ENCODE measurements at regions not wholly inside any gene's neighbourhood (a gene's known extent, or its start where the extent isn't known, plus 50 kb on each side); places are given as distances from the start of the nearest gene placed in this dataset.
"Not testable (repeated sequence)": the region's sequence is repeated elsewhere in the genome, so short reads cannot be mapped to it uniquely, and the experiment has no call there.

DNA sequence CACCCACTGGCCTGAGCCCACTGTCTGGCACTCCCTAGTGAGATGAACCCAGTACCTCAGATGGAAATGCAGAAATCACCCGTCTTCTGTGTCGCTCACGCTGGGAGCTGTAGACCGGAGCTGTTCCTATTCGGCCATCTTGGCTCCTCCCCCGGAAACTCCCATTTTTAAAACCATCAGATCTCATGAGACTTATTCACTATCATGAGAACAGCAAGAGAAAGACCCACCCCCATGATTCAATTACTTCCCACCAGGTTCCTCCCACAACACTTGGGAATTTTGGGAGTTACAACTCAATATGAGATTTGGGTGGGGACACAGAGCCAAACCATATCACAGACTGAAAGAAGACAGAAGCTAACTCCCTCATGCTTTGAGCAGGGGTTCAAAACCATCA is 134.5 kb downstream of the SLC39A8 start:
- H2AFZ ChIP-seq; H3K27me3 ChIP-seq (replicated peaks; ENCODE audit: insufficient read depth); H3K36me3 ChIP-seq (ENCODE audit: low read depth); DNase-seq; H3F3A ChIP-seq (ENCODE audit: insufficient read depth); H3K9me3 ChIP-seq (ENCODE audit: low read depth); H3K79me2 ChIP-seq (ENCODE audit: insufficient read depth); H3K4me3 ChIP-seq; in situ Hi-C loops (cut with MboI); H3K4me2 ChIP-seq (ENCODE audit: unreplicated experiment); H3K4me1 ChIP-seq (ENCODE audit: insufficient read depth); H3K9ac ChIP-seq; H3K9me2 ChIP-seq (ENCODE audit: insufficient read depth); H3K27ac ChIP-seq; H4K20me1 ChIP-seq (ENCODE audit: insufficient read depth): not testable (repeated sequence)
- 73 to 77% methylated on average over 6 of the region's 6 CpGs for WGBS, 2 experiments (ENCODE audit: low coverage in 1 of 2, low lambda C conversion rate in 2 of 2, missing lambda C conversion rate in 2 of 2)

DNA sequence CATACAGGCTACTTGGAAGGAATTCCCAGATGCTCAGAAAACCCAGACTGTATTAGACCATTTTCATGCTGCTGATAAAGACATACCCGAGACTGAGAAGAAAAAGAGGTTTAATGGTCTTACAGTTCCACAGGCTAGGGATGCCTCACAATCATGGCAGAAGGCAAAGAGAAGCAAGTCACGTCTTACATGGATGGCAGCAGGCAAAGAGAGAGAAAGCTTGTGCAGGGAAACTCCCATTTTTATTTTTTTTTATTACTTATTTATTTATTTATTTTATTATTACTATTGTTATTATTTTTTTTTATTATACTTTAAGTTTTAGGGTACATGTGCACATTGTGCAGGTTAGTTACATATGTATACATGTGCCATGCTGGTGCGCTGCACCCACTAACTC is 140.6 kb downstream of the SLC39A8 start:
- H3K27me3 ChIP-seq (replicated peaks; ENCODE audit: insufficient read depth); in situ Hi-C loops (cut with MboI); H4K20me1 ChIP-seq (ENCODE audit: insufficient read depth); H3F3A ChIP-seq (ENCODE audit: insufficient read depth); H3K4me1 ChIP-seq (ENCODE audit: insufficient read depth); H3K4me3 ChIP-seq; H3K9me3 ChIP-seq (ENCODE audit: low read depth); H3K4me2 ChIP-seq (ENCODE audit: unreplicated experiment); DNase-seq; H3K27ac ChIP-seq; H3K9ac ChIP-seq; H3K79me2 ChIP-seq (ENCODE audit: insufficient read depth); H3K9me2 ChIP-seq (ENCODE audit: insufficient read depth); H3K36me3 ChIP-seq (ENCODE audit: low read depth); H2AFZ ChIP-seq: not testable (repeated sequence)
- WGBS, 2 experiments (ENCODE audit: low coverage in 1 of 2, low lambda C conversion rate in 2 of 2, missing lambda C conversion rate in 2 of 2): 38 to 46% methylated on average over 3 of the region's 3 CpGs

DNA sequence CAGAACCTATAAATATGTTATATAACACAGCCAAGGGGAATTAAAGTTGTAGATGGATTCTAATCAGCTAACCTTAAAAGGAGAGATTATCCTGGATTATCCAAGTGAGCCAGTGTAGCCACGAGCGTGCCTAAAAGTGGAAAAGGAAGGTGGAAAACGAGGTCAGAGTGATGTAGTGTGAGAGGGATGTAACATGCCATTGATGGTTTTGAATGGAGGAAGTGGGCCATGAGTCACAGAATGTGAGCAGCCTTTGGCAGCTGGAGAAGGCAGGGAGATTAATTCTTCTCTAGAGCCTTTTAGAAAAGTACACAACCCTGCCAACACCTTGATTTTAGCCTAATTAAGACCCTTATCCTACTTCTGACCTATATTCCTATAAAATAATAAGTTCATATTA is 149.1 kb downstream of the SLC39A8 start:
- H3K4me3 ChIP-seq: no peak overlapping the region

DNA sequence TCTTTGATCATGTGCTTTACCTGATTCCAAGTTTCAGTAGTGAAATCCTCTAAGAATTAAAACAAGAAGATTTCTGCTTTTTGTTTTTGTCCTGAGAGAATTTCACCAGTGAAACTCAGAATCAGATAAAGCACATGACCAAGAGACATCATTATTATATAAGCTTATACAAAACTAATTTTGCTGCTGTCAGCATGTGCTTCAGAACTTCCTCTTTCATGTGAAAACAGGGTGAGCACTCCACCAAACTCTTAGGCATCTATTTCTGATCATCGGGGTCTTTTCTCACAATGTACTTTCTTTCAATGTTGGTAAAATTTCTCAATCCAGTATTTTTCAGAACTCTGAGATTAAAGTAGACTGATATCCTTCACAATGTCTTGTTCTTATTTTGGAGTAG is 152.1 kb downstream of the SLC39A8 start:
- H4K20me1 ChIP-seq (ENCODE audit: insufficient read depth): no peaks in the 10 kb centered on the region
- H3K4me1 ChIP-seq (ENCODE audit: insufficient read depth): no peaks in the 10 kb centered on the region
- no peaks in the 10 kb centered on the region for H3K9me3 ChIP-seq (ENCODE audit: low read depth)
- H3K79me2 ChIP-seq (ENCODE audit: insufficient read depth): no peaks in the 10 kb centered on the region
- no peaks in the 10 kb centered on the region for H3K9me2 ChIP-seq (ENCODE audit: insufficient read depth)
- 19 to 38% methylated on average over 1 of the region's 1 CpG for WGBS, 2 experiments (ENCODE audit: low coverage in 1 of 2, low lambda C conversion rate in 2 of 2, missing lambda C conversion rate in 2 of 2)
- no peaks in the 10 kb centered on the region for H3F3A ChIP-seq (ENCODE audit: insufficient read depth)
- no peak for DNase-seq
- no peak overlapping the region for H3K27ac ChIP-seq
- no peak overlapping the region for H2AFZ ChIP-seq
- no peaks in the 10 kb centered on the region for H3K27me3 ChIP-seq (replicated peaks; ENCODE audit: insufficient read depth)
- no peak overlapping the region for H3K4me3 ChIP-seq
- H3K4me2 ChIP-seq (ENCODE audit: unreplicated experiment): no peak overlapping the region
- H3K9ac ChIP-seq: no peak overlapping the region
- no peaks in the 10 kb centered on the region for H3K36me3 ChIP-seq (ENCODE audit: low read depth)
- no peak for TF ChIP-seq EZH2phosphoT487 (IDR thresholded peaks at IDR 0.05; ENCODE audit: insufficient read depth, low read depth)
- no peak for TF ChIP-seq EZH2 (IDR thresholded peaks at IDR 0.05; ENCODE audit: insufficient read depth, poor library complexity, severe bottlenecking)
- in situ Hi-C loops (cut with MboI): no loop called here

More for the DNA sequence above, 149.1 kb downstream of the SLC39A8 start:
- no peaks in the 10 kb centered on the region for H3K9me2 ChIP-seq (ENCODE audit: insufficient read depth)
- in situ Hi-C loops (cut with MboI): no loop called here
- 56 to 65% methylated on average over 3 of the region's 3 CpGs for WGBS, 2 experiments (ENCODE audit: low coverage in 1 of 2, low lambda C conversion rate in 2 of 2, missing lambda C conversion rate in 2 of 2)
- H3K79me2 ChIP-seq (ENCODE audit: insufficient read depth): no peaks in the 10 kb centered on the region
- H4K20me1 ChIP-seq (ENCODE audit: insufficient read depth): no peaks in the 10 kb centered on the region
- H3F3A ChIP-seq (ENCODE audit: insufficient read depth): no peaks in the 10 kb centered on the region
- no peak overlapping the region for H3K9ac ChIP-seq
- no peak for TF ChIP-seq EZH2phosphoT487 (IDR thresholded peaks at IDR 0.05; ENCODE audit: insufficient read depth, low read depth)
- no peak for TF ChIP-seq EZH2 (IDR thresholded peaks at IDR 0.05; ENCODE audit: insufficient read depth, poor library complexity, severe bottlenecking)
- no peak overlapping the region for H2AFZ ChIP-seq
- H3K36me3 ChIP-seq (ENCODE audit: low read depth): no peaks in the 10 kb centered on the region
- H3K9me3 ChIP-seq (ENCODE audit: low read depth): no peaks in the 10 kb centered on the region
- no peaks in the 10 kb centered on the region for H3K4me1 ChIP-seq (ENCODE audit: insufficient read depth)
- no peak overlapping the region for H3K4me2 ChIP-seq (ENCODE audit: unreplicated experiment)
- H3K27ac ChIP-seq: no peak overlapping the region
- H3K27me3 ChIP-seq (replicated peaks; ENCODE audit: insufficient read depth): no peaks in the 10 kb centered on the region
- DNase-seq: peak; percentile 20

DNA sequence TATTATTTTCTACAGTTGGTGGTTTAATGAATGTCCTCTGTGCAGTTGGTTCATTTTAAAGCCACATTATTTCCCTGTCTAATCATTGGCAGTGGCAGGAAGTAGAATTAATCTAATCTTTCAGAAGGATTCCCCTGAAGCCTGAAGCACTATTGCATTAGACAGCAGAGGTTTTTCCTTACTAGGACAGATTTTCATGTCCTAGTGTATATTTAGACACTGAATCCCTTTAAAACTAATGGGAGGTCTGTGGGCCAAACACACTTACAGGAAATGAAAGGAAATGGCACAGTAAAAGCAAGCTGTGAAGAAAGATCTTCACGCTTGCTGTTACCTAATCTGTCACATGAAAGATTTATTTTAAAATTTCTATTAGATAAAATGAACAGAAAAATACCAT is 165.2 kb downstream of the SLC39A8 start:
- no peaks in the 10 kb centered on the region for H3K9me3 ChIP-seq (ENCODE audit: low read depth)
- no peak overlapping the region for H2AFZ ChIP-seq
- in situ Hi-C loops (cut with MboI): no loop called here
- no peaks in the 10 kb centered on the region for H4K20me1 ChIP-seq (ENCODE audit: insufficient read depth)
- no peaks in the 10 kb centered on the region for H3K79me2 ChIP-seq (ENCODE audit: insufficient read depth)
- peaks cover 3% of the 10 kb centered on the region for H3K4me1 ChIP-seq (ENCODE audit: insufficient read depth)
- H3K4me3 ChIP-seq: no peak overlapping the region
- TF ChIP-seq EZH2 (IDR thresholded peaks at IDR 0.05; ENCODE audit: insufficient read depth, poor library complexity, severe bottlenecking) (no peak), EZH2phosphoT487 (IDR thresholded peaks at IDR 0.05; ENCODE audit: insufficient read depth, low read depth) (no peak)
- WGBS, 2 experiments (ENCODE audit: low coverage in 1 of 2, low lambda C conversion rate in 2 of 2, missing lambda C conversion rate in 2 of 2): 60 to 63% methylated on average over 1 of the region's 1 CpG
- H3K27ac ChIP-seq: no peak overlapping the region
- H3K9ac ChIP-seq: no peak overlapping the region
- H3F3A ChIP-seq (ENCODE audit: insufficient read depth): peaks cover 2% of the 10 kb centered on the region; the same call in 1 of the 2 replicates
- no peaks in the 10 kb centered on the region for H3K27me3 ChIP-seq (replicated peaks; ENCODE audit: insufficient read depth)
- no peaks in the 10 kb centered on the region for H3K36me3 ChIP-seq (ENCODE audit: low read depth)
- H3K9me2 ChIP-seq (ENCODE audit: insufficient read depth): no peaks in the 10 kb centered on the region
- no peak for DNase-seq
- no peak overlapping the region for H3K4me2 ChIP-seq (ENCODE audit: unreplicated experiment)

All from GM23248 (cell line).